Esophagus muscularis mucosa (tissue), 4 donors: ENCODE measurements at regions not wholly inside any gene's neighbourhood (a gene's known extent, or its start where the extent isn't known, plus 50 kb on each side); places are given as distances from the start of the nearest gene placed in this dataset.
"Not testable (repeated sequence)": the region's sequence is repeated elsewhere in the genome, so short reads cannot be mapped to it uniquely, and the experiment has no call there.

Experiments
- DNase-seq: peaks from one replicate; pipeline ENCODE4 v3.0.0-alpha.2; 2017; ENCODE audit errors: extremely low spot score
- H3K27ac ChIP-seq, 4 donors: fragments of 200-600 bp; sonication (generic); replicated peaks in 1 of 4; 1 replicate in 3 of 4; 2 replicates in 1 of 4; pipeline ENCODE4 v1.5.1; 2016 to 2019; ENCODE audit warnings: mild to moderate bottlenecking in 1 of 4
- H3K27me3 ChIP-seq, 4 donors: fragments of 200-600 bp; sonication (generic); one replicate each; pipeline versions ENCODE4 v1.5.1 to v1.6.0; 2016 to 2019
- H3K36me3 ChIP-seq, 4 donors: fragments of 200-600 bp; sonication (generic); one replicate each; pipeline ENCODE4 v1.5.1; 2016 to 2019
- H3K4me1 ChIP-seq, 4 donors: fragments of 200-600 bp; sonication (generic); one replicate each; pipeline ENCODE4 v1.5.1; 2016 to 2019
- H3K4me3 ChIP-seq, 4 donors: fragments of 200-600 bp; sonication (generic); 1 replicate in 2 of 4; 2 replicates in 2 of 4; pipeline ENCODE4 v1.5.1; 2016 to 2019; ENCODE audit warnings: mild to moderate bottlenecking in 4 of 4, moderate library complexity in 1 of 4
- H3K9me3 ChIP-seq, 4 donors: fragments of 200-600 bp; sonication (generic); 1 replicate in 3 of 4; 2 replicates in 1 of 4; pipeline ENCODE4 v1.5.1; 2016 to 2019
- EP300 ChIP-seq: sonication (generic); formaldehyde crosslinking; IDR thresholded peaks from one replicate; pipeline ENCODE4 v1.6.1; 2017; ENCODE audit warnings: antibody characterized with exemption
- POLR2A ChIP-seq: fragments of 450-650 bp; IDR thresholded peaks from one replicate; pipeline ENCODE4 v1.6.1; 2017; ENCODE audit warnings: antibody characterized with exemption, moderate library complexity, mild to moderate bottlenecking, low read depth
- POLR2AphosphoS5 ChIP-seq, 2 donors: sonication (generic); formaldehyde crosslinking; IDR thresholded peaks; one replicate each; pipeline ENCODE4 v1.6.1; 2017; ENCODE audit warnings: antibody characterized with exemption in 2 of 2
- WGBS: methylation state at CpG from one replicate; pipeline ENCODE4 v1.1.5; 2018; 5-methylcytosine and 5-hydroxymethylcytosine counted together
- intact Hi-C: fragments of 100-400 bp; cut with DNase I; formaldehyde crosslinking; loops from one replicate; pipeline ENCODE4 v1.15.1; 2023
- TF ChIP-seq, protein P1 (sequence below), 3 experiments: fragments of 200-600 bp in 2 of 3; fragments of 450-650 bp in 1 of 3; sonication (generic) in 2 of 3; IDR thresholded peaks; one replicate each; pipeline ENCODE4 v1.5.1; 2017 to 2019; ENCODE audit warnings: antibody characterized with exemption in 3 of 3, mild to moderate bottlenecking in 2 of 3, moderate library complexity in 1 of 3

DNA sequence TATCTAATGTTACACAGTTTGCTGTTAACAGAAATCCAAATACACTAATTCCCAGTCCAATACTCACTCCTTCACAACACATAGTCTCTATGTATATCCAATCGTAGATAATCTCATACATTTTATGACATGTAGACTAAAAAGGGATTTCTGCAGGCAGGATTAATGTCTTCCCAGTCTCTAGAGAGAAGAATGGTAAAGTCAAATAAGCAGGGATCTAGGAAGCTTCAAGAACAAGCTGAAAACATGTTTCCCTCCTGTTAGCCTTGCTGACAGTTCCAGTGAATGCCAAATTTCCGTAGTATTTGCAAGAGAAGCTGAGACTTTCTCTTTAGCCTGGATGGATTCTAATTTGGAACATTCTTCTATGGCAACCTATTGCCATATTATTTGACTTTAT is 500.1 kb downstream of the IGSF11 start:
- no peak overlapping the region for H3K4me3 ChIP-seq

DNA sequence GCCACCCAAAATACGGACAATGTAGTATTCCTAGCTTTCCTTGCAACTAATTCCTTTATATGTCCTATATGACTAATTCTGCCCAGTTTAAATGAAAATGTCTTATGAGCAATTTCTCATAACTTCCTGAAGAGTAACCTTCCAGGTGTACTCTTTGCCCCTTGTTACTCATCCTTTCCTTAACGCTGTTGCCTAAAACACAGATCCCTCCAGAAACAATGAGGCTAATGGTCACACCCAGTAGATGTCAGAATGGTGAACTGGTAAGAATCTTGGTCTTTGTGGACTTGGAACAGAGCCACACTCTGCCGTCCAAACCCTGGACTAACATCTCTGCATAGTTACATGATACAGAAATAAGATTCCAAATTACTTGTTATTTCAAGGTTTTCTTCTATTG is 497.9 kb downstream of the IGSF11 start:
- intact Hi-C loops: no loop called here
- H3K36me3 ChIP-seq: no peaks in the 10 kb centered on the region
- H3K4me1 ChIP-seq: no peaks in the 10 kb centered on the region
- TF ChIP-seq POLR2A: no peak
- no peak for TF ChIP-seq POLR2AphosphoS5 (IDR thresholded peaks at IDR 0.05)
- no peak for TF ChIP-seq EP300
- TF ChIP-seq, protein P1, sequence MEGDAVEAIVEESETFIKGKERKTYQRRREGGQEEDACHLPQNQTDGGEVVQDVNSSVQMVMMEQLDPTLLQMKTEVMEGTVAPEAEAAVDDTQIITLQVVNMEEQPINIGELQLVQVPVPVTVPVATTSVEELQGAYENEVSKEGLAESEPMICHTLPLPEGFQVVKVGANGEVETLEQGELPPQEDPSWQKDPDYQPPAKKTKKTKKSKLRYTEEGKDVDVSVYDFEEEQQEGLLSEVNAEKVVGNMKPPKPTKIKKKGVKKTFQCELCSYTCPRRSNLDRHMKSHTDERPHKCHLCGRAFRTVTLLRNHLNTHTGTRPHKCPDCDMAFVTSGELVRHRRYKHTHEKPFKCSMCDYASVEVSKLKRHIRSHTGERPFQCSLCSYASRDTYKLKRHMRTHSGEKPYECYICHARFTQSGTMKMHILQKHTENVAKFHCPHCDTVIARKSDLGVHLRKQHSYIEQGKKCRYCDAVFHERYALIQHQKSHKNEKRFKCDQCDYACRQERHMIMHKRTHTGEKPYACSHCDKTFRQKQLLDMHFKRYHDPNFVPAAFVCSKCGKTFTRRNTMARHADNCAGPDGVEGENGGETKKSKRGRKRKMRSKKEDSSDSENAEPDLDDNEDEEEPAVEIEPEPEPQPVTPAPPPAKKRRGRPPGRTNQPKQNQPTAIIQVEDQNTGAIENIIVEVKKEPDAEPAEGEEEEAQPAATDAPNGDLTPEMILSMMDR (IDR thresholded peaks at IDR 0.05): no peak
- no peaks in the 10 kb centered on the region for H3K27me3 ChIP-seq
- H3K4me3 ChIP-seq: no peak overlapping the region
- WGBS: 80% methylated on average over 3 of the region's 3 CpGs
- H3K27ac ChIP-seq: no peak overlapping the region
- no peaks in the 10 kb centered on the region for H3K9me3 ChIP-seq
- DNase-seq: no peak

More for the DNA sequence above, 500.1 kb downstream of the IGSF11 start:
- H3K36me3 ChIP-seq: no peaks in the 10 kb centered on the region
- intact Hi-C loops: no loop called here
- no peaks in the 10 kb centered on the region for H3K4me1 ChIP-seq
- DNase-seq: no peak
- no peak overlapping the region for H3K27ac ChIP-seq
- WGBS: 65% methylated on average over 2 of the region's 2 CpGs
- no peaks in the 10 kb centered on the region for H3K9me3 ChIP-seq
- H3K27me3 ChIP-seq: no peaks in the 10 kb centered on the region
- TF ChIP-seq POLR2AphosphoS5 (IDR thresholded peaks at IDR 0.05) (no peak), POLR2A (no peak)

DNA sequence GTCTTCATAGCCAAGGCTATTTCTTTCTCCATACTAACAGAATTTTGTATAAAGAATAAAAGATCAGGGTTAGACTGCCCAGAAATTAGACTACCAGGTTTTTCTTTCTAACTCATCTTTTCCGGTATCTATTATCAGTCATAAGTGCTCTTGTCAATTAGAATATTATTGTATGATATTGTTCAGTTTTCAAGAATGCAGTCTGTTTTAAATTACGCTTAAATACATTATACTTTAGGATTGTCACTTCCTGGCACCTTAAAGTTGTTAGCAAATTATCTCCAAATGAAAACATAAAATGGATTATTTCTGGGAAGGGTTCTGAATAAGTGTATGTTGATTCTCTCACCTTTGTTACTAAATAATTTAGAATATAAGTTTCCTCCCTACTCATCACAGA is 497.2 kb downstream of the IGSF11 start:
- H3K36me3 ChIP-seq: no peaks in the 10 kb centered on the region
- no peak overlapping the region for H3K4me3 ChIP-seq
- no peak for DNase-seq
- no peaks in the 10 kb centered on the region for H3K27me3 ChIP-seq
- H3K4me1 ChIP-seq: no peaks in the 10 kb centered on the region
- TF ChIP-seq EP300 (no peak), POLR2A (no peak), POLR2AphosphoS5 (IDR thresholded peaks at IDR 0.05) (no peak)
- TF ChIP-seq, protein P1 (IDR thresholded peaks at IDR 0.05): no peak
- intact Hi-C loops: no loop called here
- H3K9me3 ChIP-seq: no peaks in the 10 kb centered on the region
- WGBS: 89% methylated on average over 2 of the region's 2 CpGs
- no peak overlapping the region for H3K27ac ChIP-seq

DNA sequence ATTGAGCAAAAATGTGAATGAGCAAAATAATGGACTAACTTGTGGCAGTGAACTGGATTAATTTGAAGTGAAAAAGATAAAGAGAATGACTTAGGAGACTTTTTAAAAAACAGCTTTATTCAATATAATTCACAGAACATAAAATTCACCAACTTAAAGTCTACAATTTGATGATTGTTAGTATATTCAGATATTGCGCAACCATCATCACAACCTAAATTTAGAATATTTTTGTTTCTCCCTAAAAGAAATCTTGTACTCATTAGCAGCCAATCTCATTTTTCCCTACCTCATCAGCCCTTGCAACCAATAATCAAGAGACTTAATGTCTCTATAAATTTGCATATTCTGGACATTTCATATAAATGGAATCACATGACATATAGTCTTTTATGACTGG is 496.5 kb downstream of the IGSF11 start:
- no peak overlapping the region for H3K4me3 ChIP-seq
- H3K36me3 ChIP-seq: no peaks in the 10 kb centered on the region
- H3K9me3 ChIP-seq: no peaks in the 10 kb centered on the region
- H3K27me3 ChIP-seq: no peaks in the 10 kb centered on the region
- H3K4me1 ChIP-seq: no peaks in the 10 kb centered on the region
- TF ChIP-seq, protein P1 (IDR thresholded peaks at IDR 0.05): no peak
- TF ChIP-seq EP300: no peak
- DNase-seq: no peak
- 88% methylated on average over 1 of the region's 1 CpG for WGBS
- intact Hi-C loops: no loop called here
- no peak overlapping the region for H3K27ac ChIP-seq

DNA sequence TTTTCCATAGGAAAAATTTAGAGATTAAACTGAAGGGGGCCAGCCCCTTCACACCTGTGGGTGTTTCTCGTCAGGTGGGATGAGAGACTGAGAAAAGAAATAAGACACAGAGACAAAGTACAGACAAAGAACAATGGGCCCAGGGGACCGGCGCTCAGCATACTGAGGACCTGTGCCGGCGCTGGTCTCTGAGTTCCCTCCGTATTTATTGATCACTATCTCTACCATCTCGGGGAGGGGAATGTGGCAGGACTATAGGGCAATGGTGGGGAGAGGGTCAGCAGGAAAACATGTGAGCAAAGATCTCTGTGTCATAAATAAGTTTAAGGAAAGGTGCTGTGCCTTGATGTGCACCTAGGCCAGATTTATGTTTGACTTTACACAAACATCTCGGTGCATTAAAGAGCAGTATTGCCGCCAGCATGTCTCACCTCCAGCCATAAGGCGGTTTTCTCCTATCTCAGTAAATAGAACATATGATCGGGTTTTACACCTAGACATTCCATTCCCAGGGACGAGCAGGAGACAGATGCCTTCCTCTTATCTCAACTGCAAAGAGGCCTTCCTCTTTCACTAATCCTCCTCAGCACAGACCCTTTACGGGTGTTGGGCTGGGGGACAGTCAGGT is 494.7 kb downstream of the IGSF11 start:
- H3K4me3 ChIP-seq, H3K36me3 ChIP-seq, H3K27me3 ChIP-seq, H3K9me3 ChIP-seq, intact Hi-C loops, DNase-seq, H3K4me1 ChIP-seq, H3K27ac ChIP-seq: not testable (repeated sequence)
- 86% methylated on average over 13 of the region's 13 CpGs for WGBS

DNA sequence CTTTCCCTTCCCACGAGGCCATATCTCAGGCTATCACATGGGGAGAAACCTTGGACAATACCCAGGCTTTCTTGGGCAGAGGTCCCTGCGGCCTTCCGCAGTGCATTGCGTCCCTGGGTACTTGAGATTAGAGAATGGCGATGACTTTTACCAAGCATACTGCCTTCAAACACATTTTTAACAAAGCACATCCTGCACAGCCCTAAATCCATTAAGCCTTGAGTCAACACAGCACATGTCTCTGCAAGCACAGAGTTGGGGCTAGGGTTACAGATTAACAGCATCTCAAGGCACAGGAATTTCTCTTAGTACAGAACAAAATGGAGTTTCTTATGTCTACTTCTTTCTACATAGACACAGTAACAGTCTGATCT is 494.2 kb downstream of the IGSF11 start:
- H3K27ac ChIP-seq, H3K27me3 ChIP-seq, DNase-seq, H3K4me3 ChIP-seq, intact Hi-C loops, H3K36me3 ChIP-seq, H3K9me3 ChIP-seq, H3K4me1 ChIP-seq: not testable (repeated sequence)
- 89% methylated on average over 5 of the region's 5 CpGs for WGBS
